GM12878 (cell line): ENCODE measurements at regions not wholly inside any gene's neighbourhood (a gene's known extent, or its start where the extent isn't known, plus 50 kb on each side); places are given as distances from the start of the nearest gene placed in this dataset.

Source experiments
- EGR1 ChIP-seq, 2 experiments: IDR thresholded peaks; 1 replicate in 1 of 2; 2 replicates in 1 of 2; pipeline ENCODE4 v1.6.1; 2011 to 2012; ENCODE audit warnings: low read depth in 2 of 2, low read length in 2 of 2, borderline replicate concordance in 1 of 2, mild to moderate bottlenecking in 1 of 2, moderate library complexity in 1 of 2
- ESRRA ChIP-seq: IDR thresholded peaks from 2 replicates; pipeline ENCODE4 v1.6.1; 2012; ENCODE audit warnings: mild to moderate bottlenecking, low read length, improper control_type of control experiment
- HDAC6 ChIP-seq: fragments of 200-600 bp; sonication (generic); IDR thresholded peaks from one replicate; pipeline ENCODE4 v1.8.0; 2017; ENCODE audit warnings: antibody characterized with exemption; ENCODE audit not compliant: unreplicated experiment
- KAT2A ChIP-seq: conservative IDR thresholded peaks from 2 replicates; pipeline ENCODE4 v1.6.1; 2011; ENCODE audit warnings: low read depth, low read length; ENCODE audit not compliant: control insufficient read depth
- POLR2AphosphoS2 ChIP-seq: IDR thresholded peaks from 2 replicates; pipeline ENCODE4 v1.6.1; 2011; ENCODE audit warnings: low read depth, mild to moderate bottlenecking, low read length, improper control_type of control experiment, moderate library complexity
- REST ChIP-seq: IDR thresholded peaks from 2 replicates; pipeline ENCODE4 v1.6.1; 2012; ENCODE audit warnings: mild to moderate bottlenecking, low read depth, low read length
- SMARCA5 ChIP-seq: fragments of 450-650 bp; IDR thresholded peaks from 2 replicates; pipeline ENCODE4 v1.6.1; 2017; ENCODE audit warnings: mild to moderate bottlenecking
- SREBF2 ChIP-seq: IDR thresholded peaks from 2 replicates; pipeline ENCODE4 v1.6.1; 2012; ENCODE audit warnings: mild to moderate bottlenecking, low read length
- TAF1 ChIP-seq: IDR thresholded peaks from 2 replicates; pipeline ENCODE4 v1.6.1; 2011; ENCODE audit warnings: mild to moderate bottlenecking, low read depth, low read length, borderline replicate concordance
- TF ChIP-seq, protein P1 (sequence below): IDR thresholded peaks from 2 replicates; pipeline ENCODE4 v1.6.1; 2012; ENCODE audit warnings: low read depth, low read length, improper control_type of control experiment
- TF ChIP-seq, protein P2 (sequence below), 3 experiments: IDR thresholded peaks in 2 of 3; conservative IDR thresholded peaks in 1 of 3; 2 replicates each; pipeline ENCODE4 v1.5.1; 2011; ENCODE audit warnings: low read depth in 3 of 3, low read length in 3 of 3, mild to moderate bottlenecking in 3 of 3, control low read depth in 2 of 3, moderate library complexity in 2 of 3, inconsistent platforms in 1 of 3, mixed read lengths in 1 of 3; ENCODE audit not compliant: control insufficient read depth in 2 of 3, insufficient read depth in 1 of 3; ENCODE audit errors: extremely low read depth in 1 of 3

GRCh38 chr6:170124150-170124549, 166.7 kb downstream of the DLL1 start:
- TF ChIP-seq, protein P1, sequence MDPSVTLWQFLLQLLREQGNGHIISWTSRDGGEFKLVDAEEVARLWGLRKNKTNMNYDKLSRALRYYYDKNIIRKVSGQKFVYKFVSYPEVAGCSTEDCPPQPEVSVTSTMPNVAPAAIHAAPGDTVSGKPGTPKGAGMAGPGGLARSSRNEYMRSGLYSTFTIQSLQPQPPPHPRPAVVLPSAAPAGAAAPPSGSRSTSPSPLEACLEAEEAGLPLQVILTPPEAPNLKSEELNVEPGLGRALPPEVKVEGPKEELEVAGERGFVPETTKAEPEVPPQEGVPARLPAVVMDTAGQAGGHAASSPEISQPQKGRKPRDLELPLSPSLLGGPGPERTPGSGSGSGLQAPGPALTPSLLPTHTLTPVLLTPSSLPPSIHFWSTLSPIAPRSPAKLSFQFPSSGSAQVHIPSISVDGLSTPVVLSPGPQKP, result no peak
- TF ChIP-seq, protein P2, sequence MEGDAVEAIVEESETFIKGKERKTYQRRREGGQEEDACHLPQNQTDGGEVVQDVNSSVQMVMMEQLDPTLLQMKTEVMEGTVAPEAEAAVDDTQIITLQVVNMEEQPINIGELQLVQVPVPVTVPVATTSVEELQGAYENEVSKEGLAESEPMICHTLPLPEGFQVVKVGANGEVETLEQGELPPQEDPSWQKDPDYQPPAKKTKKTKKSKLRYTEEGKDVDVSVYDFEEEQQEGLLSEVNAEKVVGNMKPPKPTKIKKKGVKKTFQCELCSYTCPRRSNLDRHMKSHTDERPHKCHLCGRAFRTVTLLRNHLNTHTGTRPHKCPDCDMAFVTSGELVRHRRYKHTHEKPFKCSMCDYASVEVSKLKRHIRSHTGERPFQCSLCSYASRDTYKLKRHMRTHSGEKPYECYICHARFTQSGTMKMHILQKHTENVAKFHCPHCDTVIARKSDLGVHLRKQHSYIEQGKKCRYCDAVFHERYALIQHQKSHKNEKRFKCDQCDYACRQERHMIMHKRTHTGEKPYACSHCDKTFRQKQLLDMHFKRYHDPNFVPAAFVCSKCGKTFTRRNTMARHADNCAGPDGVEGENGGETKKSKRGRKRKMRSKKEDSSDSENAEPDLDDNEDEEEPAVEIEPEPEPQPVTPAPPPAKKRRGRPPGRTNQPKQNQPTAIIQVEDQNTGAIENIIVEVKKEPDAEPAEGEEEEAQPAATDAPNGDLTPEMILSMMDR (IDR thresholded peaks at IDR 0.05 in 2 of 3, conservative IDR thresholded peaks at IDR 0.05 in 1 of 3; ENCODE audit: control insufficient read depth in 2 of 3, extremely low read depth in 1 of 3, insufficient read depth in 1 of 3, low read depth in 3 of 3, low read length in 3 of 3), result no peak
- no peak for TF ChIP-seq EGR1 (IDR thresholded peaks at IDR 0.05; ENCODE audit: borderline replicate concordance in 1 of 2, low read depth in 2 of 2, low read length in 2 of 2)
- no peak for TF ChIP-seq REST
- TF ChIP-seq SREBF2, result no peak
- no peak for TF ChIP-seq ESRRA
- no peak for TF ChIP-seq HDAC6
- TF ChIP-seq SMARCA5, result no peak
- TF ChIP-seq POLR2AphosphoS2, result no peak
- TF ChIP-seq KAT2A, result no peak
- TF ChIP-seq TAF1, result no peak
